SK-N-SH (cell line): ENCODE measurements at regions not wholly inside any gene's neighbourhood (a gene's known extent, or its start where the extent isn't known, plus 50 kb on each side); places are given as distances from the start of the nearest gene placed in this dataset.

Experiments used
- EP300 ChIP-seq, 2 experiments: IDR thresholded peaks; 2 replicates each; pipeline versions ENCODE4 v1.4.0 to v1.6.1; 2012; ENCODE audit warnings: borderline replicate concordance in 1 of 2, low read depth in 1 of 2, low read length in 1 of 2
- EZH2phosphoT487 ChIP-seq: fragments of 200-600 bp; sonication (generic); IDR thresholded peaks from 2 replicates; pipeline ENCODE4 v1.6.1; 2017; ENCODE audit warnings: low read depth, mixed run types, mild to moderate bottlenecking, antibody characterized with exemption, moderate library complexity, borderline replicate concordance
- FOXJ3 ChIP-seq: sonication (generic); formaldehyde crosslinking; IDR thresholded peaks from 2 replicates; pipeline ENCODE4 v1.5.1; 2020; ENCODE audit warnings: mild to moderate bottlenecking, missing genetic modification reagents
- GABPA ChIP-seq: IDR thresholded peaks from 2 replicates; pipeline ENCODE4 v1.4.0; 2012; ENCODE audit warnings: low read depth, mild to moderate bottlenecking
- JUND ChIP-seq: IDR thresholded peaks from 2 replicates; pipeline ENCODE4 v1.4.0; 2012
- NFIC ChIP-seq: IDR thresholded peaks from 2 replicates; pipeline ENCODE4 v1.4.0; 2012; ENCODE audit warnings: borderline replicate concordance
- POLR2AphosphoS5 ChIP-seq: IDR thresholded peaks from 2 replicates; pipeline ENCODE4 v1.6.1; 2012; ENCODE audit warnings: low read depth, low read length
- RXRA ChIP-seq: IDR thresholded peaks from 2 replicates; pipeline ENCODE4 v1.4.0; 2012; ENCODE audit warnings: low read depth, mild to moderate bottlenecking, borderline replicate concordance
- SMC3 ChIP-seq: IDR thresholded peaks from 2 replicates; pipeline ENCODE4 v1.6.1; 2012; ENCODE audit warnings: low read depth, low read length, improper control_type of control experiment
- TAF1 ChIP-seq: IDR thresholded peaks from 2 replicates; pipeline ENCODE4 v1.6.1; 2012; ENCODE audit warnings: low read depth, mild to moderate bottlenecking, low read length, moderate library complexity, borderline replicate concordance
- TF ChIP-seq, protein P1 (sequence below): fragments of 150-350 bp; IDR thresholded peaks from 2 replicates; pipeline ENCODE4 v1.6.1; 2017; ENCODE audit warnings: antibody characterized with exemption, low read length, low read depth, borderline replicate concordance
- TF ChIP-seq, protein P2 (sequence below): fragments of 200-600 bp; sonication (generic); IDR thresholded peaks from 2 replicates; pipeline ENCODE4 v1.6.1; 2017; ENCODE audit warnings: antibody characterized with exemption, mild to moderate bottlenecking, moderate library complexity
- TF ChIP-seq, protein P3 (sequence below): IDR thresholded peaks from 2 replicates; pipeline ENCODE4 v1.4.0; 2012; ENCODE audit warnings: low read depth
- TF ChIP-seq, protein P4 (sequence below): IDR thresholded peaks from 2 replicates; pipeline ENCODE4; 2012

DNA sequence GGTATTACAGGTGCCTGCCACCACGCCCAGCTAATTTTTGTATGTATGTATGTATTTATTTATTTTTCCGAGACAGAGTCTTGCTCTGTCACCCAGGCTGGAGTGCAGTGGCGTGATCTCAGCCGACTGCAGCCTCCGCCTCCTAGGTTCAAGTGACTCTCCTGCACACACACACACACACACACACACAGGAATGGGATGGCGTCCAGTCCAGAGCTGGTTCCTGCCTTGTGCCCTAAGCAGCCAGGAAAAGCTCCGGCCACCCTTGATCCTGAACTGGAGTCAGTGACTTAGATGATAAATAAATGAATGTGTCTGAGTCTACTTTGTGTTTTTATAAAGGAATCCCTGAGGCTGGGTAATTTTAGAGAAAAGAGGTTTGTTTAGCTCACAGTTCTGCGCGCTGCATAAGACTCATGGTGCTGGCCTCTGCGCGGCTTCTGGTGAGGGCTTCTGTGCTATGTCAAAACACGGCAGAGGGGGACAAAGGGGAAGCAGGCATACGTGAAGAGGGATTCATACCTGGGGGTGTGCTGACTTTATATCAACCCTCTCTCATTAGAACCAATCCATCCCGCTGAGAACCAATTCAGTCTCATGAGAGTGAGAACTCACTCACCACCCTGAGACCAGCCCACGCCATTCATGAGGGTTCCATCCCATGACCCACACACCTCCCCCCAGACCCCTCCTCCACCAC is 59.7 kb upstream of the PHLPP1 start:
- TF ChIP-seq RXRA: no peak
- no peak for TF ChIP-seq JUND
- TF ChIP-seq TAF1: no peak
- TF ChIP-seq, protein P1, sequence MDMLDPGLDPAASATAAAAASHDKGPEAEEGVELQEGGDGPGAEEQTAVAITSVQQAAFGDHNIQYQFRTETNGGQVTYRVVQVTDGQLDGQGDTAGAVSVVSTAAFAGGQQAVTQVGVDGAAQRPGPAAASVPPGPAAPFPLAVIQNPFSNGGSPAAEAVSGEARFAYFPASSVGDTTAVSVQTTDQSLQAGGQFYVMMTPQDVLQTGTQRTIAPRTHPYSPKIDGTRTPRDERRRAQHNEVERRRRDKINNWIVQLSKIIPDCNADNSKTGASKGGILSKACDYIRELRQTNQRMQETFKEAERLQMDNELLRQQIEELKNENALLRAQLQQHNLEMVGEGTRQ: no peak
- TF ChIP-seq EZH2phosphoT487: no peak
- TF ChIP-seq EP300 (IDR thresholded peaks at IDR 0.05; ENCODE audit: borderline replicate concordance in 1 of 2, low read depth in 1 of 2, low read length in 1 of 2): no peak
- TF ChIP-seq SMC3: no peak
- TF ChIP-seq NFIC: no peak
- TF ChIP-seq, protein P2, sequence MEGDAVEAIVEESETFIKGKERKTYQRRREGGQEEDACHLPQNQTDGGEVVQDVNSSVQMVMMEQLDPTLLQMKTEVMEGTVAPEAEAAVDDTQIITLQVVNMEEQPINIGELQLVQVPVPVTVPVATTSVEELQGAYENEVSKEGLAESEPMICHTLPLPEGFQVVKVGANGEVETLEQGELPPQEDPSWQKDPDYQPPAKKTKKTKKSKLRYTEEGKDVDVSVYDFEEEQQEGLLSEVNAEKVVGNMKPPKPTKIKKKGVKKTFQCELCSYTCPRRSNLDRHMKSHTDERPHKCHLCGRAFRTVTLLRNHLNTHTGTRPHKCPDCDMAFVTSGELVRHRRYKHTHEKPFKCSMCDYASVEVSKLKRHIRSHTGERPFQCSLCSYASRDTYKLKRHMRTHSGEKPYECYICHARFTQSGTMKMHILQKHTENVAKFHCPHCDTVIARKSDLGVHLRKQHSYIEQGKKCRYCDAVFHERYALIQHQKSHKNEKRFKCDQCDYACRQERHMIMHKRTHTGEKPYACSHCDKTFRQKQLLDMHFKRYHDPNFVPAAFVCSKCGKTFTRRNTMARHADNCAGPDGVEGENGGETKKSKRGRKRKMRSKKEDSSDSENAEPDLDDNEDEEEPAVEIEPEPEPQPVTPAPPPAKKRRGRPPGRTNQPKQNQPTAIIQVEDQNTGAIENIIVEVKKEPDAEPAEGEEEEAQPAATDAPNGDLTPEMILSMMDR: no peak
- no peak for TF ChIP-seq GABPA
- TF ChIP-seq, protein P3, sequence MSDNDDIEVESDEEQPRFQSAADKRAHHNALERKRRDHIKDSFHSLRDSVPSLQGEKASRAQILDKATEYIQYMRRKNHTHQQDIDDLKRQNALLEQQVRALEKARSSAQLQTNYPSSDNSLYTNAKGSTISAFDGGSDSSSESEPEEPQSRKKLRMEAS: no peak
- no peak for TF ChIP-seq FOXJ3 (CRISPR knock-in tag)
- TF ChIP-seq, protein P4, sequence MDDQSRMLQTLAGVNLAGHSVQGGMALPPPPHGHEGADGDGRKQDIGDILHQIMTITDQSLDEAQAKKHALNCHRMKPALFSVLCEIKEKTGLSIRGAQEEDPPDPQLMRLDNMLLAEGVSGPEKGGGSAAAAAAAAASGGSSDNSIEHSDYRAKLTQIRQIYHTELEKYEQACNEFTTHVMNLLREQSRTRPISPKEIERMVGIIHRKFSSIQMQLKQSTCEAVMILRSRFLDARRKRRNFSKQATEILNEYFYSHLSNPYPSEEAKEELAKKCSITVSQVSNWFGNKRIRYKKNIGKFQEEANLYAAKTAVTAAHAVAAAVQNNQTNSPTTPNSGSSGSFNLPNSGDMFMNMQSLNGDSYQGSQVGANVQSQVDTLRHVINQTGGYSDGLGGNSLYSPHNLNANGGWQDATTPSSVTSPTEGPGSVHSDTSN: no peak
- no peak for TF ChIP-seq POLR2AphosphoS5
